SK-N-SH (cell line): ENCODE measurements at regions not wholly inside any gene's neighbourhood (a gene's known extent, or its start where the extent isn't known, plus 50 kb on each side); places are given as distances from the start of the nearest gene placed in this dataset.

Source experiments
- CTCF ChIA-PET: fragments of 300-600, 350-600 bp; formaldehyde crosslinking; extraction: SDS; loops from one replicate; lab custom pipeline; 2021; lab: Yijun Ruan, JAX
- POLR2A ChIA-PET: fragments of 350-600 bp; sonication (Branson Sonifier 250); formaldehyde crosslinking; extraction: SDS; loops from one replicate; lab custom pipeline; 2020; ENCODE audit warnings: antibody characterized with exemption, inconsistent platforms; lab: Yijun Ruan, JAX
- DNase-seq: peaks from one replicate; pipeline ENCODE4 v3.0.0; 2012
- H2AFZ ChIP-seq: fragments of 200-600 bp; sonication (generic); 2 replicates; pipeline ENCODE4 v1.8.1; 2016; ENCODE audit warnings: antibody characterized with exemption, mild to moderate bottlenecking, low read depth
- H3F3A ChIP-seq: fragments of 200-600 bp; sonication (generic); replicated peaks from 2 replicates; pipeline ENCODE3; 2016; ENCODE audit warnings: antibody characterized with exemption, mild to moderate bottlenecking; ENCODE audit not compliant: insufficient read depth
- H3K27ac ChIP-seq, 2 experiments: fragments of 200-500 bp in 1 of 2; fragments of 200-600 bp in 1 of 2; sonication (Bioruptor generic) in 1 of 2; sonication (generic), shearing (Covaris generic) in 1 of 2; 2 replicates each; pipeline versions ENCODE4 v1.5.1 to v1.6.1; 2014 to 2016; ENCODE audit warnings: low read depth in 2 of 2, inconsistent platforms in 1 of 2, low read length in 1 of 2, mild to moderate bottlenecking in 1 of 2, mixed read lengths in 1 of 2
- H3K27me3 ChIP-seq: fragments of 200-600 bp; sonication (generic), shearing (Covaris generic); 2 replicates; pipeline ENCODE4 v1.6.1; 2016; ENCODE audit warnings: mixed run types; ENCODE audit not compliant: insufficient read depth
- H3K36me3 ChIP-seq, 2 experiments: fragments of 200-500 bp in 1 of 2; fragments of 200-600 bp in 1 of 2; sonication (Bioruptor generic) in 1 of 2; sonication (generic) in 1 of 2; replicated peaks in 1 of 2; 2 replicates each; pipeline versions ENCODE3 to v1.5.1; 2014 to 2016; ENCODE audit warnings: low read length in 1 of 2, mild to moderate bottlenecking in 1 of 2; ENCODE audit not compliant: insufficient read depth in 2 of 2, control insufficient read depth in 1 of 2
- H3K4me1 ChIP-seq, 2 experiments: fragments of 200-500 bp in 1 of 2; fragments of 200-600 bp in 1 of 2; sonication (Bioruptor generic) in 1 of 2; sonication (generic), shearing (Covaris generic) in 1 of 2; 2 replicates each; pipeline versions ENCODE4 v1.5.1 to v1.6.1; 2014 to 2016; ENCODE audit warnings: low read depth in 1 of 2, low read length in 1 of 2, mixed run types in 1 of 2; ENCODE audit not compliant: insufficient read depth in 2 of 2, control insufficient read depth in 1 of 2
- H3K4me2 ChIP-seq: fragments of 200-600 bp; sonication (generic), shearing (Covaris generic); 2 replicates; pipeline ENCODE4 v1.6.1; 2017; ENCODE audit warnings: mixed run types
- H3K4me3 ChIP-seq, 2 experiments: fragments of 200-500 bp in 1 of 2; fragments of 200-600 bp in 1 of 2; sonication (Bioruptor generic) in 1 of 2; sonication (generic), shearing (Covaris generic) in 1 of 2; 2 replicates each; pipeline versions ENCODE4 v1.5.1 to v1.8.1; 2014 to 2016; ENCODE audit warnings: low read depth in 2 of 2, inconsistent platforms in 1 of 2, low read length in 1 of 2, mild to moderate bottlenecking in 1 of 2, mixed read lengths in 1 of 2, moderate library complexity in 1 of 2
- H3K79me2 ChIP-seq: fragments of 200-600 bp; sonication (generic); 2 replicates; pipeline ENCODE4 v1.8.1; 2017; ENCODE audit warnings: mild to moderate bottlenecking; ENCODE audit not compliant: insufficient read depth
- H3K9ac ChIP-seq: fragments of 200-600 bp; sonication (generic); 2 replicates; pipeline ENCODE4 v1.6.1; 2017; ENCODE audit warnings: mixed run types
- H3K9me2 ChIP-seq: fragments of 200-600 bp; sonication (generic); 2 replicates; pipeline ENCODE4 v1.6.1; 2017; ENCODE audit warnings: mixed run types
- H3K9me3 ChIP-seq: fragments of 200-600 bp; sonication (generic); 2 replicates; pipeline ENCODE4 v1.6.1; 2017; ENCODE audit warnings: mixed run types, mild to moderate bottlenecking, moderate library complexity
- H4K20me1 ChIP-seq: fragments of 200-600 bp; sonication (generic); 2 replicates; pipeline ENCODE4 v1.6.1; 2017; ENCODE audit warnings: mild to moderate bottlenecking, mixed run types; ENCODE audit not compliant: insufficient read depth
- CHD2 ChIP-seq: fragments of 150-350 bp; IDR thresholded peaks from 2 replicates; pipeline ENCODE4 v1.6.1; 2018; ENCODE audit warnings: low read length; ENCODE audit not compliant: partially characterized antibody
- ELF1 ChIP-seq: IDR thresholded peaks from 2 replicates; pipeline ENCODE4 v1.4.0; 2012
- EP300 ChIP-seq, 2 experiments: IDR thresholded peaks; 2 replicates each; pipeline versions ENCODE4 v1.4.0 to v1.6.1; 2012; ENCODE audit warnings: borderline replicate concordance in 1 of 2, low read depth in 1 of 2, low read length in 1 of 2
- EZH2phosphoT487 ChIP-seq: fragments of 200-600 bp; sonication (generic); IDR thresholded peaks from 2 replicates; pipeline ENCODE4 v1.6.1; 2017; ENCODE audit warnings: low read depth, mixed run types, mild to moderate bottlenecking, antibody characterized with exemption, moderate library complexity, borderline replicate concordance
- FOSL2 ChIP-seq: IDR thresholded peaks from 2 replicates; pipeline ENCODE4 v1.4.0; 2012; ENCODE audit warnings: low read depth, mild to moderate bottlenecking, moderate library complexity, borderline replicate concordance
- FOXJ3 ChIP-seq: sonication (generic); formaldehyde crosslinking; IDR thresholded peaks from 2 replicates; pipeline ENCODE4 v1.5.1; 2020; ENCODE audit warnings: mild to moderate bottlenecking, missing genetic modification reagents
- GABPA ChIP-seq: IDR thresholded peaks from 2 replicates; pipeline ENCODE4 v1.4.0; 2012; ENCODE audit warnings: low read depth, mild to moderate bottlenecking
- GATA2 ChIP-seq: sonication (generic); formaldehyde crosslinking; IDR thresholded peaks from 2 replicates; pipeline ENCODE4 v1.5.0; 2020; ENCODE audit warnings: mild to moderate bottlenecking, missing genetic modification reagents
- JUND ChIP-seq: IDR thresholded peaks from 2 replicates; pipeline ENCODE4 v1.4.0; 2012
- MEF2A ChIP-seq: IDR thresholded peaks from 2 replicates; pipeline ENCODE4 v1.4.0; 2012; ENCODE audit warnings: low read depth, borderline replicate concordance
- NFIC ChIP-seq: IDR thresholded peaks from 2 replicates; pipeline ENCODE4 v1.4.0; 2012; ENCODE audit warnings: borderline replicate concordance
- NRF1 ChIP-seq: IDR thresholded peaks from 2 replicates; pipeline ENCODE4 v1.6.1; 2012; ENCODE audit warnings: low read depth, mild to moderate bottlenecking, low read length
- POLR2AphosphoS5 ChIP-seq: IDR thresholded peaks from 2 replicates; pipeline ENCODE4 v1.6.1; 2012; ENCODE audit warnings: low read depth, low read length
- RAD21 ChIP-seq: IDR thresholded peaks from 2 replicates; pipeline ENCODE4 v1.6.1; 2012; ENCODE audit warnings: mild to moderate bottlenecking, low read length
- RCOR1 ChIP-seq: fragments of 150-350 bp; IDR thresholded peaks from 2 replicates; pipeline ENCODE4 v1.6.1; 2017; ENCODE audit warnings: antibody characterized with exemption, low read length
- RFX5 ChIP-seq: IDR thresholded peaks from 2 replicates; pipeline ENCODE4 v1.6.1; 2012; ENCODE audit warnings: mild to moderate bottlenecking, improper control_type of control experiment, low read length
- RXRA ChIP-seq: IDR thresholded peaks from 2 replicates; pipeline ENCODE4 v1.4.0; 2012; ENCODE audit warnings: low read depth, mild to moderate bottlenecking, borderline replicate concordance
- SIN3A ChIP-seq: IDR thresholded peaks from 2 replicates; pipeline ENCODE4 v1.6.1; 2012; ENCODE audit warnings: low read depth, mild to moderate bottlenecking, low read length, moderate library complexity, borderline replicate concordance
- SMC3 ChIP-seq: IDR thresholded peaks from 2 replicates; pipeline ENCODE4 v1.6.1; 2012; ENCODE audit warnings: low read depth, low read length, improper control_type of control experiment
- TCF12 ChIP-seq: IDR thresholded peaks from 2 replicates; pipeline ENCODE4 v1.4.0; 2012
- TEAD4 ChIP-seq: IDR thresholded peaks from 2 replicates; pipeline ENCODE4 v1.4.0; 2012; ENCODE audit warnings: mild to moderate bottlenecking, borderline replicate concordance; ENCODE audit not compliant: insufficient read depth
- YY1 ChIP-seq: IDR thresholded peaks from 2 replicates; pipeline ENCODE4 v1.4.0; 2012; ENCODE audit warnings: low read depth, mild to moderate bottlenecking
- WGBS: methylation state at CpG from one replicate; pipeline ENCODE4 v1.1.6; 2017; ENCODE audit warnings: low lambda C conversion rate; 5-methylcytosine and 5-hydroxymethylcytosine counted together
- TF ChIP-seq, protein P1 (sequence below): IDR thresholded peaks from 2 replicates; pipeline ENCODE4 v1.4.0; 2012; ENCODE audit warnings: low read depth, borderline replicate concordance
- TF ChIP-seq, protein P2 (sequence below): fragments of 150-350 bp; IDR thresholded peaks from 2 replicates; pipeline ENCODE4 v1.6.1; 2017; ENCODE audit warnings: antibody characterized with exemption, low read length, low read depth, borderline replicate concordance
- TF ChIP-seq, protein P3 (sequence below): fragments of 200-600 bp; sonication (generic); IDR thresholded peaks from 2 replicates; pipeline ENCODE4 v1.6.1; 2017; ENCODE audit warnings: antibody characterized with exemption, mild to moderate bottlenecking, moderate library complexity
- TF ChIP-seq, protein P4 (sequence below): IDR thresholded peaks from 2 replicates; pipeline ENCODE4 v1.4.0; 2012; ENCODE audit warnings: low read depth
- TF ChIP-seq, protein P5 (sequence below): fragments of 150-350 bp; IDR thresholded peaks from 2 replicates; pipeline ENCODE4 v1.6.1; 2016; ENCODE audit warnings: mild to moderate bottlenecking, low read depth, low read length

DNA sequence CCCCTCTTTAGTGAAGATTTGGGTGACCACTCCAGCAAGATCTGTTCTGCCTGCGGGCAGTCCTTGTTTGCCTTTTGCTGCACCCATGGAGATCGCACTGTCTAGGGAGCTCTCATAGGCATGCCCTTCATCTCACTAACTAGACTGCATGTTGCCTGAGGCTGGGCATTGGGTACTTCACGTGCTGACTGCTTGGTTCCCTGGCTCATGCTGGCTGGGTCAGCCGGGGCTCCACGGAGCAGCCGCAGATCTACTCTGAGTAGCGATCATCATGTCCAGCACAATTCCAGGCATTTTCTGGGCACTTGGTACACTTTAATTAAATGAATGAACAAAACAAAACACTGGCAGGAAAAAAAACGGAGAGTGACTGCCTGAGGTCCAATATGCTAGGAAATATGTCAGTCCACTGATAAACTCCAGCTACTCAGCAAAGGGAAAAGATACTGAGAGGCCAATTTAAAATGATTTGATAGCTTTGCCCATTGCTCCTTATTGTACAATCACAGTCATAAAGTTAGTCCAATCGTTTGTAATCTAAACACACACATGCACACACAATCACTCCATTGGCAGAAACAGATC lies 220.3 kb downstream of the C1D start:
- no peaks in the 10 kb centered on the region for H3K79me2 ChIP-seq
- H3K4me1 ChIP-seq: peaks cover 10 to 28% of the 10 kb centered on the region in 2 experiments; a peak in 3 of 4 replicates
- H3K9me2 ChIP-seq: no peaks in the 10 kb centered on the region
- H4K20me1 ChIP-seq: no peaks in the 10 kb centered on the region
- WGBS: 68% methylated on average over 9 of the region's 9 CpGs
- ChIA-PET CTCF (interaction anchor here (0.8 to 11.7 kb wide), 9 partner anchors 11 to 1413 kb away, joined by 3 to 150 read pairs (median 18); partner anchors contain the start of gene MEIS1), POLR2A (interaction anchor here (0.6 to 1.2 kb wide), 2 partner anchors 11 to 1408 kb away, joined by 3 to 5 read pairs; partner anchors contain the start of gene MEIS1)
- no peak overlapping the region for H3K4me3 ChIP-seq
- no peak overlapping the region for H2AFZ ChIP-seq
- no peak overlapping the region for H3K4me2 ChIP-seq
- H3K9me3 ChIP-seq: no peaks in the 10 kb centered on the region
- no peaks in the 10 kb centered on the region for H3K27me3 ChIP-seq
- peak; percentile 25 for DNase-seq
- peak overlapping the region in 1 of 2 experiments; percentile 85; a peak in 2 of 4 replicates for H3K27ac ChIP-seq
- no peak overlapping the region for H3K9ac ChIP-seq
- no peaks in the 10 kb centered on the region for H3K36me3 ChIP-seq
- H3F3A ChIP-seq: peaks cover 4% of the 10 kb centered on the region
- TF ChIP-seq, protein P1, sequence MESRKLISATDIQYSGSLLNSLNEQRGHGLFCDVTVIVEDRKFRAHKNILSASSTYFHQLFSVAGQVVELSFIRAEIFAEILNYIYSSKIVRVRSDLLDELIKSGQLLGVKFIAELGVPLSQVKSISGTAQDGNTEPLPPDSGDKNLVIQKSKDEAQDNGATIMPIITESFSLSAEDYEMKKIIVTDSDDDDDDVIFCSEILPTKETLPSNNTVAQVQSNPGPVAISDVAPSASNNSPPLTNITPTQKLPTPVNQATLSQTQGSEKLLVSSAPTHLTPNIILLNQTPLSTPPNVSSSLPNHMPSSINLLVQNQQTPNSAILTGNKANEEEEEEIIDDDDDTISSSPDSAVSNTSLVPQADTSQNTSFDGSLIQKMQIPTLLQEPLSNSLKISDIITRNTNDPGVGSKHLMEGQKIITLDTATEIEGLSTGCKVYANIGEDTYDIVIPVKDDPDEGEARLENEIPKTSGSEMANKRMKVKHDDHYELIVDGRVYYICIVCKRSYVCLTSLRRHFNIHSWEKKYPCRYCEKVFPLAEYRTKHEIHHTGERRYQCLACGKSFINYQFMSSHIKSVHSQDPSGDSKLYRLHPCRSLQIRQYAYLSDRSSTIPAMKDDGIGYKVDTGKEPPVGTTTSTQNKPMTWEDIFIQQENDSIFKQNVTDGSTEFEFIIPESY: no peak
- TF ChIP-seq FOXJ3 (CRISPR knock-in tag) (peak; percentile 52; the same call in 1 of the 2 replicates), RAD21 (0 out of 2 replicates have a peak, but pooled peaks have one; percentile 15), TCF12 (no peak), NFIC (no peak), RFX5 (no peak), NRF1 (no peak), EZH2phosphoT487 (no peak), GABPA (no peak), SIN3A (no peak), RXRA (no peak), GATA2 (peak; percentile 73), ELF1 (no peak), CHD2 (peak; percentile 59), RCOR1 (peak; percentile 68; the same call in 1 of the 2 replicates), YY1 (no peak), SMC3 (no peak), MEF2A (no peak), TEAD4 (no peak), EP300 (IDR thresholded peaks at IDR 0.05; ENCODE audit: borderline replicate concordance in 1 of 2, low read depth in 1 of 2, low read length in 1 of 2) (peak in 1 of 2 experiments; percentile 89; a peak in 2 of 4 replicates), JUND (no peak), POLR2AphosphoS5 (no peak), FOSL2 (no peak)
- TF ChIP-seq, protein P2, sequence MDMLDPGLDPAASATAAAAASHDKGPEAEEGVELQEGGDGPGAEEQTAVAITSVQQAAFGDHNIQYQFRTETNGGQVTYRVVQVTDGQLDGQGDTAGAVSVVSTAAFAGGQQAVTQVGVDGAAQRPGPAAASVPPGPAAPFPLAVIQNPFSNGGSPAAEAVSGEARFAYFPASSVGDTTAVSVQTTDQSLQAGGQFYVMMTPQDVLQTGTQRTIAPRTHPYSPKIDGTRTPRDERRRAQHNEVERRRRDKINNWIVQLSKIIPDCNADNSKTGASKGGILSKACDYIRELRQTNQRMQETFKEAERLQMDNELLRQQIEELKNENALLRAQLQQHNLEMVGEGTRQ: no peak
- TF ChIP-seq, protein P3, sequence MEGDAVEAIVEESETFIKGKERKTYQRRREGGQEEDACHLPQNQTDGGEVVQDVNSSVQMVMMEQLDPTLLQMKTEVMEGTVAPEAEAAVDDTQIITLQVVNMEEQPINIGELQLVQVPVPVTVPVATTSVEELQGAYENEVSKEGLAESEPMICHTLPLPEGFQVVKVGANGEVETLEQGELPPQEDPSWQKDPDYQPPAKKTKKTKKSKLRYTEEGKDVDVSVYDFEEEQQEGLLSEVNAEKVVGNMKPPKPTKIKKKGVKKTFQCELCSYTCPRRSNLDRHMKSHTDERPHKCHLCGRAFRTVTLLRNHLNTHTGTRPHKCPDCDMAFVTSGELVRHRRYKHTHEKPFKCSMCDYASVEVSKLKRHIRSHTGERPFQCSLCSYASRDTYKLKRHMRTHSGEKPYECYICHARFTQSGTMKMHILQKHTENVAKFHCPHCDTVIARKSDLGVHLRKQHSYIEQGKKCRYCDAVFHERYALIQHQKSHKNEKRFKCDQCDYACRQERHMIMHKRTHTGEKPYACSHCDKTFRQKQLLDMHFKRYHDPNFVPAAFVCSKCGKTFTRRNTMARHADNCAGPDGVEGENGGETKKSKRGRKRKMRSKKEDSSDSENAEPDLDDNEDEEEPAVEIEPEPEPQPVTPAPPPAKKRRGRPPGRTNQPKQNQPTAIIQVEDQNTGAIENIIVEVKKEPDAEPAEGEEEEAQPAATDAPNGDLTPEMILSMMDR: no peak
- TF ChIP-seq, protein P4, sequence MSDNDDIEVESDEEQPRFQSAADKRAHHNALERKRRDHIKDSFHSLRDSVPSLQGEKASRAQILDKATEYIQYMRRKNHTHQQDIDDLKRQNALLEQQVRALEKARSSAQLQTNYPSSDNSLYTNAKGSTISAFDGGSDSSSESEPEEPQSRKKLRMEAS: no peak
- TF ChIP-seq, protein P5, sequence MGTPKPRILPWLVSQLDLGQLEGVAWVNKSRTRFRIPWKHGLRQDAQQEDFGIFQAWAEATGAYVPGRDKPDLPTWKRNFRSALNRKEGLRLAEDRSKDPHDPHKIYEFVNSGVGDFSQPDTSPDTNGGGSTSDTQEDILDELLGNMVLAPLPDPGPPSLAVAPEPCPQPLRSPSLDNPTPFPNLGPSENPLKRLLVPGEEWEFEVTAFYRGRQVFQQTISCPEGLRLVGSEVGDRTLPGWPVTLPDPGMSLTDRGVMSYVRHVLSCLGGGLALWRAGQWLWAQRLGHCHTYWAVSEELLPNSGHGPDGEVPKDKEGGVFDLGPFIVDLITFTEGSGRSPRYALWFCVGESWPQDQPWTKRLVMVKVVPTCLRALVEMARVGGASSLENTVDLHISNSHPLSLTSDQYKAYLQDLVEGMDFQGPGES: no peak
